ENCODE measurements at regions not wholly inside any gene's neighbourhood (a gene's known extent, or its start where the extent isn't known, plus 50 kb on each side); places are given as distances from the start of the nearest gene placed in this dataset.

DNA sequence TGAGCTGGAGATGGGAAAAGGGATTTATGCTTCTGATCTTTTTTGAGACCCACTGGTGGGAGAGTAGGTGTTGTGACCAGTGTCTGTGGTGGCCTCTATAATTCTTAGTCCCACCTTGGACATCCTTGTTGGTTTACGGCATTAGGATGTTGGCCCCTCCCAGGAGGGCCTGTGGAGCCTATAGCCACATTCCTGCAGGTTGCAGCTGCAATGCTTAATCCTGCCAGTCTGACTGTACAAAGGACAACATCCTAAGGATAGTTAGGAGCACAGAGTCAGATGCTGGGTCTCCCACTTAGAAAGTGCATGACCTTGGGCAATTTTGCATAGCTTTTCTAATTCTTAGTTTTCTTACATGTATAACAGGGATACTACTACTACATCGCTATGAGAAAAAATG is 150.9 kb upstream of the SLC38A2 start:
- WGBS (ENCODE audit: insufficient coverage) = 57% methylated on average over 1 of the region's 2 CpGs

DNA sequence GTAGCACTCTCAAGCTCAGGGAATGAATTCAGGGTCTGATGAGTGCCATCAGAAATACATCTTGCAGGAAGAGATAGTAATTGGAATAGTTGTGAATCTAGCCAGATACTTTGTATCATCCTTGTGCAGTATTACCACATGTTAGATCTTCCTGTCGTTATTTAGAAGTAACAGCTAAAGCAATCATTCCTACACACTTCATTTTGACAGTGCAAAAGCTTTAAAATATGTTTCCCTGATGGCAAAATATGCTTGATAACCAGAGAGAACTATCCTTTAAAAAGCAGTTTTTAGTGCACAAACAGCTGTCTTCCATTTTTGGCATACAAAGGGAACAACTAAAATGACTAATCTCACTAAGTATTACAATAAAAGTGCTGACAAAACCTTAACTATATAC is 149.5 kb upstream of the SLC38A2 start:
- no peak overlapping the region for H3K4me3 ChIP-seq (ENCODE audit: low read length)
- H3K9me3 ChIP-seq (replicated peaks; ENCODE audit: control insufficient read depth, low read depth, low read length) = no peaks in the 10 kb centered on the region
- H3K27me3 ChIP-seq (ENCODE audit: control insufficient read depth, insufficient read depth, low read length) = no peaks in the 10 kb centered on the region
- no peak overlapping the region for H3K27ac ChIP-seq (ENCODE audit: low read length)
- peaks cover 32% of the 10 kb centered on the region for H3K4me1 ChIP-seq (ENCODE audit: control insufficient read depth, insufficient read depth, low read length)
- H3K36me3 ChIP-seq (ENCODE audit: control insufficient read depth, insufficient read depth, low read length) = no peaks in the 10 kb centered on the region
- DNase-seq = peak; percentile 49
- no CpG with 5 or more reads among the region's 1 CpG for WGBS (ENCODE audit: insufficient coverage)

More for the DNA sequence above, 150.9 kb upstream of the SLC38A2 start:
- H3K27ac ChIP-seq (ENCODE audit: low read length) = peak overlapping the region; percentile 74
- no peak for DNase-seq
- no peaks in the 10 kb centered on the region for H3K27me3 ChIP-seq (ENCODE audit: control insufficient read depth, insufficient read depth, low read length)
- peaks cover 32% of the 10 kb centered on the region for H3K4me1 ChIP-seq (ENCODE audit: control insufficient read depth, insufficient read depth, low read length)
- no peak overlapping the region for H3K4me3 ChIP-seq (ENCODE audit: low read length)
- no peaks in the 10 kb centered on the region for H3K9me3 ChIP-seq (replicated peaks; ENCODE audit: control insufficient read depth, low read depth, low read length)
- H3K36me3 ChIP-seq (ENCODE audit: control insufficient read depth, insufficient read depth, low read length) = no peaks in the 10 kb centered on the region

DNA sequence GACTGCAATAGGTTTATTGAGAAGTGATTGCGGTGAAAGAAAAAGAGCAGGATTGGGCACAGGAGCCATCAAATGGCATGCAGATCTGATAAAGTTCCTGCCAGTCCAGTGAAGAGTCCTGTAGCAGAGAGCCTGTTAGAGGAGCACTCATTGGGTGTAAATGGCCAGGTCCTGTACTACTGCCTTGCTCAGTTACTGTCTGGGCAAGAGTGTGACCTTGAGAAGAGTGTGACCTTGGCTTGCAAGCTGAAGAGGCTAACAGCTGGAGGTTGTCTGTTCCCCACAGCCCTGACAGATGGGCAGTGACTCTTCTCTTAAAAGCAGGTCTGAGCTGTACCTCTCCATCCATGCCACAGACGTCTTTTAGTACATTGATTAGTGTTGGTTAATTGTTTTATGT is 148.6 kb upstream of the SLC38A2 start:
- WGBS (ENCODE audit: insufficient coverage) = 100% methylated on average over 1 of the region's 2 CpGs

DNA sequence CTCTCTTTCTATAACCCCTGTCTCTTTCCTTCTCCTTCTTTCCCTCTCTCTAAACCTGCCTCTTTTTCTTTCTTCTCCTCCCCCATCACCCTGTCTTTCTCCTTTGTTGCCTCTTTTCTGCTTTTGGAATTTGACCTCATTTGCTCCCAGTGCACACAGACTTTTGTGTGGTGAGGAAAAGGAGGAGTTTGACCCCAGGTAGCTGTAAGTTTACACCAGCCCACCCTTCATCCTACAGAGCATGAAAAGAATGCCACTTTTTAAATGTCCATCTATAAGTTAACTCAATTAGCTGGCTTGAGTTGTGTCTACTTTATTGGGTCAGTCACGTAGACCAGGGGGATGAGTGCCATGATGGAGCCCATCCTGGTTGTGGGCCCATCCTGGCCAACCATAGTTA is 146.8 kb upstream of the SLC38A2 start:
- Histone ChIP-seq H3K27ac (ENCODE audit: low read length) (no peak overlapping the region), H3K36me3 (ENCODE audit: control insufficient read depth, insufficient read depth, low read length) (no peaks in the 10 kb centered on the region), H3K4me3 (ENCODE audit: low read length) (no peak overlapping the region), H3K27me3 (ENCODE audit: control insufficient read depth, insufficient read depth, low read length) (no peaks in the 10 kb centered on the region), H3K4me1 (ENCODE audit: control insufficient read depth, insufficient read depth, low read length) (peaks cover 17% of the 10 kb centered on the region), H3K9me3 (replicated peaks; ENCODE audit: control insufficient read depth, low read depth, low read length) (no peaks in the 10 kb centered on the region)
- 100% methylated on average over 1 of the region's 1 CpG for WGBS (ENCODE audit: insufficient coverage)
- DNase-seq = no peak

More for the DNA sequence above, 148.6 kb upstream of the SLC38A2 start:
- H3K27ac ChIP-seq (ENCODE audit: low read length) = no peak overlapping the region
- H3K4me1 ChIP-seq (ENCODE audit: control insufficient read depth, insufficient read depth, low read length) = peaks cover 32% of the 10 kb centered on the region
- no peaks in the 10 kb centered on the region for H3K27me3 ChIP-seq (ENCODE audit: control insufficient read depth, insufficient read depth, low read length)
- H3K36me3 ChIP-seq (ENCODE audit: control insufficient read depth, insufficient read depth, low read length) = no peaks in the 10 kb centered on the region
- H3K4me3 ChIP-seq (ENCODE audit: low read length) = no peak overlapping the region
- DNase-seq = no peak
- no peaks in the 10 kb centered on the region for H3K9me3 ChIP-seq (replicated peaks; ENCODE audit: control insufficient read depth, low read depth, low read length)

GRCh38 chr12:46518729-46519128 is 146.2 kb upstream of the SLC38A2 start:
- DNase-seq = no peak
- Histone ChIP-seq H3K27ac (ENCODE audit: low read length) (no peak overlapping the region), H3K36me3 (ENCODE audit: control insufficient read depth, insufficient read depth, low read length) (no peaks in the 10 kb centered on the region), H3K27me3 (ENCODE audit: control insufficient read depth, insufficient read depth, low read length) (no peaks in the 10 kb centered on the region), H3K4me1 (ENCODE audit: control insufficient read depth, insufficient read depth, low read length) (peaks cover 11% of the 10 kb centered on the region), H3K9me3 (replicated peaks; ENCODE audit: control insufficient read depth, low read depth, low read length) (no peaks in the 10 kb centered on the region), H3K4me3 (ENCODE audit: low read length) (no peak overlapping the region)
- 100% methylated on average over 1 of the region's 3 CpGs for WGBS (ENCODE audit: insufficient coverage)

DNA sequence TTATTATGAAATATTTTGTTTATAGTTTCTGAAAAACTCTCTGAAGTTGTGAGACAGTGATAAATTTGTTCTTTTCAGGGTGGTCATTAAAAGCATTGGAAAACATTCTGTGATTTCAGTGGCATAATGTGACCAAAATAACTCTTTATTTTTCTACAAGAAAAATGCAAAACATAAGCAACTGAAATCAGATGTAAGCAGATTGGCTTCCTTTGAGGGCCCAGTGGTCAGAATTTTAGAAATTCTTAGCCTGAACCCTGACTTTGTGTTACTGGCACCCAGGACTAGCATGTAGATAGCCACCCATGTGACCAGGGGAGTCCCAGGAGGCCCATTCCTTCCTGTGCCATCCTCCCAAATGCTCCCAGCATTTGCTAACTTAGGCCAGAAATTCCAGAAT is 145.6 kb upstream of the SLC38A2 start:
- Histone ChIP-seq H3K9me3 (replicated peaks; ENCODE audit: control insufficient read depth, low read depth, low read length) (no peaks in the 10 kb centered on the region), H3K27me3 (ENCODE audit: control insufficient read depth, insufficient read depth, low read length) (no peaks in the 10 kb centered on the region), H3K36me3 (ENCODE audit: control insufficient read depth, insufficient read depth, low read length) (no peaks in the 10 kb centered on the region), H3K27ac (ENCODE audit: low read length) (no peak overlapping the region), H3K4me3 (ENCODE audit: low read length) (no peak overlapping the region), H3K4me1 (ENCODE audit: control insufficient read depth, insufficient read depth, low read length) (peaks cover 7% of the 10 kb centered on the region)
- DNase-seq = no peak

- no peak for DNase-seq
- peaks cover 7% of the 10 kb centered on the region for H3K4me1 ChIP-seq (ENCODE audit: control insufficient read depth, insufficient read depth, low read length)
- H3K27me3 ChIP-seq (ENCODE audit: control insufficient read depth, insufficient read depth, low read length) = no peaks in the 10 kb centered on the region
- no peaks in the 10 kb centered on the region for H3K9me3 ChIP-seq (replicated peaks; ENCODE audit: control insufficient read depth, low read depth, low read length)
- H3K4me3 ChIP-seq (ENCODE audit: low read length) = no peak overlapping the region
- H3K36me3 ChIP-seq (ENCODE audit: control insufficient read depth, insufficient read depth, low read length) = no peaks in the 10 kb centered on the region
- no peak overlapping the region for H3K27ac ChIP-seq (ENCODE audit: low read length)
- WGBS (ENCODE audit: insufficient coverage) = 100% methylated on average over 1 of the region's 1 CpG
Observed at GRCh38 chr12:46517579-46517962, 145.0 kb upstream of the SLC38A2 start.

DNA sequence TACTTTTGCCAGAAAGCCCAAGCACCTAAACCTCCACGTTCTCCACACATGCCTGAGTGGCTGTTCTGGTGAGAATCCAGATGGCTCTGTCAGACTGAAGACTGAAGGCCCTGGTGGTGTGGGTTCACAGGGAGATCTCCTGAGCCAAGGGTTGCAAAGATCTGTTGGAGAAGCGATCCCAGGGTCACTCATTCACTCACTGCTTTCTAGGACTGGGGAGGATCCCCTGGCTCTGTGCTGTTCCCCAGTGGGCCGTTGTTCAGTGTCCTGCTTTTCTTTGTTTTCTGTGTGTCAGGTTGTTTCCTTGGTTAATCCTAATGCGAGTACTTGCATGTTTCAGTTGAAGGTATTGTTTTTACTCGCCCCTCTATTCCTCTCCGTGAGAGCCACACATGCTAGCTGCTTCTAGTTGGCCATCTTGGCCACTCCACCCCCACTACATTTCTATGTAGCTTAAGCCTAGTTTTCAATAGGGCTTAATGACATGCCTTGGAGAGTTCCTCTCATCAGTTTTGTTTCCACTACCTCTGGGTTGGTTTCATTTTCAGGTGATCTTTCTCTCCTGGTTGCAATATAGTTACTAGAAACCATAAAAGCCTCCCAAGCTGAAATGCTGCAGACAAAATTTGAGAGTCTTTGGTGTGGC is 144.5 kb upstream of the SLC38A2 start:
- H3K27me3 ChIP-seq (ENCODE audit: control insufficient read depth, insufficient read depth, low read length) = no peaks in the 10 kb centered on the region
- H3K36me3 ChIP-seq (ENCODE audit: control insufficient read depth, insufficient read depth, low read length) = no peaks in the 10 kb centered on the region
- H3K9me3 ChIP-seq (replicated peaks; ENCODE audit: control insufficient read depth, low read depth, low read length) = no peaks in the 10 kb centered on the region
- H3K4me3 ChIP-seq (ENCODE audit: low read length) = no peak overlapping the region
- peaks cover 7% of the 10 kb centered on the region for H3K4me1 ChIP-seq (ENCODE audit: control insufficient read depth, insufficient read depth, low read length)
- WGBS (ENCODE audit: insufficient coverage) = no CpG with 5 or more reads among the region's 6 CpGs
- no peak for DNase-seq
- H3K27ac ChIP-seq (ENCODE audit: low read length) = no peak overlapping the region

DNA sequence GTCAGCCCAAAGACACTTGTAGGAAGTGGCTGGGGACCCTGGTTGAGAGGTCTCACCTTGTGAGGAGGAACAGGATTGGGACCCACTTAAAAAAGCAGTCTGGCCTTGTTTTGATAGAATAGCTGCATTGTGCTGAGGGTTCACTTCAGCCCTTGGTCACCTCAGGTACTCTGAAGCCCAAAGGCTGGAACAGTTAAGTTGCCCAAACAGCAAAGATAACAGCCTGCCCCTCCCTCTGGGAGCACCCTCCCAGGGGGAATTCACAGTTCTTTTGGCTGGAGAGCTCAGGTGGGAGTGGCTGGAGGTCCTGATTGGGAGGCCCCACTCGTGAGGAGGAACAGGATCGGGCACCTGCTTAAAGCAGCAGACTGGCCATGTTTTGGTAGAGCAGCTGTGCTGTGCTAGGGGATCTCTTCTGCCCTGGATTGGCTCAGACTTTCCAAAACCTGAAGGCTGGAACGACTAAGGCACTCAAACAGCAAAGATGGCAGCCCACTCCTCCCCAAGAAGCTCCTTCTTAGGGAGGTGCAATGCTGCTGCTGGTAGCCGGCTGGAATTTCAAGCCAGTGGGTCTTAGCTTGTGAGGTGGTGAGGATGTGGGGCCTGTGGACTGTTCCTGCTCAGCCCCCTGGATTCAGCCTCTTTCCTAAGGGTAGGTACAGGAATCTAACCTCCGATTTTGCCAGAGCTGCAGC is 143.8 kb upstream of the SLC38A2 start:
- WGBS (ENCODE audit: insufficient coverage) = 93% methylated on average over 2 of the region's 5 CpGs
- H3K27me3 ChIP-seq (ENCODE audit: control insufficient read depth, insufficient read depth, low read length) = no peaks in the 10 kb centered on the region
- H3K27ac ChIP-seq (ENCODE audit: low read length) = no peak overlapping the region

DNA sequence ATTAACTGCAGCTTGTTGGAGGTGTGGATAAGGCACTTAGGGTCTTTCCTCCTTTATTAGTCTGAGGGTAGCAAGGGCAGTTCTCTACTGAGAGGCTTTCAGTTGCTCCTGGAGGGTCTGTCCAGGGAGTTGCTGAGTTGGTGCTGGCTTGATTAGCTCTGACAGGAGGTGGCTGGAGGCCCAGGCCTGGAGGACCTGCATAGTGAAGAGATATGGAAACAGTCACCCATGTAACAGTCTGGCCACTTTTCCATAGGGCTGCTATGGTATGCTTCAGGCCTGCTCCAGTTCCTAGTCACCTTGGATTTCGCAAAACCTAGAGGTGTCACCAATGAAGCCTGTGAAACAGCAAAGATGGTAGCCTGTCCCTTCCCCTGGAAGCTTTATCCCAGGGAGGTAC is 143.3 kb upstream of the SLC38A2 start:
- Histone ChIP-seq H3K9me3 (replicated peaks; ENCODE audit: control insufficient read depth, low read depth, low read length) (peaks cover 6% of the 10 kb centered on the region), H3K4me3 (ENCODE audit: low read length) (no peak overlapping the region), H3K4me1 (ENCODE audit: control insufficient read depth, insufficient read depth, low read length) (no peaks in the 10 kb centered on the region), H3K36me3 (ENCODE audit: control insufficient read depth, insufficient read depth, low read length) (no peaks in the 10 kb centered on the region), H3K27me3 (ENCODE audit: control insufficient read depth, insufficient read depth, low read length) (no peaks in the 10 kb centered on the region), H3K27ac (ENCODE audit: low read length) (no peak overlapping the region)
- DNase-seq = no peak
- WGBS (ENCODE audit: insufficient coverage) = 100% methylated on average over 1 of the region's 1 CpG

More for the DNA sequence above, 143.8 kb upstream of the SLC38A2 start:
- peaks cover 2% of the 10 kb centered on the region for H3K9me3 ChIP-seq (replicated peaks; ENCODE audit: control insufficient read depth, low read depth, low read length)
- DNase-seq = no peak
- no peaks in the 10 kb centered on the region for H3K36me3 ChIP-seq (ENCODE audit: control insufficient read depth, insufficient read depth, low read length)
- no peak overlapping the region for H3K4me3 ChIP-seq (ENCODE audit: low read length)
- H3K4me1 ChIP-seq (ENCODE audit: control insufficient read depth, insufficient read depth, low read length) = peaks cover 4% of the 10 kb centered on the region
